ENCODE measurements at regions not wholly inside any gene's neighbourhood (a gene's known extent, or its start where the extent isn't known, plus 50 kb on each side); places are given as distances from the start of the nearest gene placed in this dataset.

- TF ChIP-seq, protein P1, sequence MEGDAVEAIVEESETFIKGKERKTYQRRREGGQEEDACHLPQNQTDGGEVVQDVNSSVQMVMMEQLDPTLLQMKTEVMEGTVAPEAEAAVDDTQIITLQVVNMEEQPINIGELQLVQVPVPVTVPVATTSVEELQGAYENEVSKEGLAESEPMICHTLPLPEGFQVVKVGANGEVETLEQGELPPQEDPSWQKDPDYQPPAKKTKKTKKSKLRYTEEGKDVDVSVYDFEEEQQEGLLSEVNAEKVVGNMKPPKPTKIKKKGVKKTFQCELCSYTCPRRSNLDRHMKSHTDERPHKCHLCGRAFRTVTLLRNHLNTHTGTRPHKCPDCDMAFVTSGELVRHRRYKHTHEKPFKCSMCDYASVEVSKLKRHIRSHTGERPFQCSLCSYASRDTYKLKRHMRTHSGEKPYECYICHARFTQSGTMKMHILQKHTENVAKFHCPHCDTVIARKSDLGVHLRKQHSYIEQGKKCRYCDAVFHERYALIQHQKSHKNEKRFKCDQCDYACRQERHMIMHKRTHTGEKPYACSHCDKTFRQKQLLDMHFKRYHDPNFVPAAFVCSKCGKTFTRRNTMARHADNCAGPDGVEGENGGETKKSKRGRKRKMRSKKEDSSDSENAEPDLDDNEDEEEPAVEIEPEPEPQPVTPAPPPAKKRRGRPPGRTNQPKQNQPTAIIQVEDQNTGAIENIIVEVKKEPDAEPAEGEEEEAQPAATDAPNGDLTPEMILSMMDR (IDR thresholded peaks at IDR 0.05) = no peak
- no peak for TF ChIP-seq POLR2A (IDR thresholded peaks at IDR 0.05)
Measured at GRCh38 chr6:2454180-2454579, 208.8 kb upstream of the GMDS start.

All from adrenal gland (tissue), 5 donors.